ENCODE measurements at regions not wholly inside any gene's neighbourhood (a gene's known extent, or its start where the extent isn't known, plus 50 kb on each side); places are given as distances from the start of the nearest gene placed in this dataset.

- no peak for TF ChIP-seq USF1 (CRISPR knock-in tag; IDR thresholded peaks at IDR 0.05)
- TF ChIP-seq ZNF263 (CRISPR knock-in tag; IDR thresholded peaks at IDR 0.05; ENCODE audit: low read depth) = no peak
Observed at GRCh38 chr3:130816561-130817445, 70.2 kb upstream of the PIK3R4 start.

Data from WTC11 (cell line).